ENCODE measurements at regions not wholly inside any gene's neighbourhood (a gene's known extent, or its start where the extent isn't known, plus 50 kb on each side); places are given as distances from the start of the nearest gene placed in this dataset.
"Not testable (repeated sequence)": the region's sequence is repeated elsewhere in the genome, so short reads cannot be mapped to it uniquely, and the experiment has no call there.

DNA sequence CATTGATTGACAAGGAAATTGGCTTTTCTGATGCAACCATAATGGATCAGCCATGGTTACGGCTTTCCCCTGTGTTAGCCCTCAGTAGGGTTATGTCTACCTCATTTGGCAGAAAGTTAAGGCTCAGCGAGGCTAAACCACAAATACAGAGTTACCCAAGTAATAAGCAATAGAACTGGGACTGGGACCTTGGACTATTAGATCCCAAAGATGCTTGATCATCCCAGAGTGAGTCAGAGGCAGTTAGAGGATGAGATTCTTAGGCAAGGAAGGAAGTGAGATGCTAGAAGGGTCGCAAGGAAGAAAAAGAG lies 401.4 kb downstream of the TNS3 start:
- DNase-seq: no peak
- H3K36me3 ChIP-seq: no peaks in the 10 kb centered on the region
- H3K9me3 ChIP-seq: no peaks in the 10 kb centered on the region; the same call in 1 of the 2 replicates
- no peak overlapping the region for H3K4me3 ChIP-seq (ENCODE audit: low read depth, low read length)
- peaks cover 5% of the 10 kb centered on the region for H3K27me3 ChIP-seq
- TF ChIP-seq, protein P1, sequence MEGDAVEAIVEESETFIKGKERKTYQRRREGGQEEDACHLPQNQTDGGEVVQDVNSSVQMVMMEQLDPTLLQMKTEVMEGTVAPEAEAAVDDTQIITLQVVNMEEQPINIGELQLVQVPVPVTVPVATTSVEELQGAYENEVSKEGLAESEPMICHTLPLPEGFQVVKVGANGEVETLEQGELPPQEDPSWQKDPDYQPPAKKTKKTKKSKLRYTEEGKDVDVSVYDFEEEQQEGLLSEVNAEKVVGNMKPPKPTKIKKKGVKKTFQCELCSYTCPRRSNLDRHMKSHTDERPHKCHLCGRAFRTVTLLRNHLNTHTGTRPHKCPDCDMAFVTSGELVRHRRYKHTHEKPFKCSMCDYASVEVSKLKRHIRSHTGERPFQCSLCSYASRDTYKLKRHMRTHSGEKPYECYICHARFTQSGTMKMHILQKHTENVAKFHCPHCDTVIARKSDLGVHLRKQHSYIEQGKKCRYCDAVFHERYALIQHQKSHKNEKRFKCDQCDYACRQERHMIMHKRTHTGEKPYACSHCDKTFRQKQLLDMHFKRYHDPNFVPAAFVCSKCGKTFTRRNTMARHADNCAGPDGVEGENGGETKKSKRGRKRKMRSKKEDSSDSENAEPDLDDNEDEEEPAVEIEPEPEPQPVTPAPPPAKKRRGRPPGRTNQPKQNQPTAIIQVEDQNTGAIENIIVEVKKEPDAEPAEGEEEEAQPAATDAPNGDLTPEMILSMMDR (IDR thresholded peaks at IDR 0.05; ENCODE audit: low read depth, low read length): no peak
- H3K4me1 ChIP-seq: no peaks in the 10 kb centered on the region

DNA sequence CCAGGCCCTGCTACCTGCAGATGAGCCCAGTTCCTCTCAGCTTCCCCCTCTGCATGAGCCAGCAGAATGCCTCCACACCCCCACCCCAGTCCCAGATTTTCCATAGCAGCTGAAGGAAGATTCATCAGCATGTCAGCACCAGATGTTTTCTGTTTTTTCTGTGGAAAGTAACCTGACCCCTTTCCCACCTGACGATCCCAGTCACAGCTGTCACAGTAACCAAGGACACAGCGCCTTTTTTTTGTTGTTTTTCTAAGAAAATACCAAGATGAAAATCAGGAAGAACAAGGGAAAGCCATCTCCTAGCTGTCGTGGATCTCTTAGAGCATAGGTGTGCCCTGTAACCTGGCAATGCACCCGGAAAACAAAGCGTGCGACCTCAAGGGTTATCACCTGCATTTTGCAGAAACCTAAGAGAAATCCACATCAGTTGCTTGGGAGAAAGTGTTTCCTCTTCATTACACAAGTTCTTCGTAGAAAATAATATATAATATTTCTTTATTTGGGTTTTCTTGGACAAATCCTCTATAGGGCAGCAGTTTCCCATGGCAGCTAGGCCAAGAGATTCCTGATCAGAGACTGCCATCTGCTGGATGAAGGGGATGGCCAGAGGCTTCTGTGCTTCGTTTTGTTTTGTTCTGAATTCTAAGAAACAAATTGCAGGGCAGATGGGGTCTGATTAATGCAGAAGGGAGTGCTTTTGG lies 401.9 kb downstream of the TNS3 start:
- peak; percentile 50 for DNase-seq
- H3K36me3 ChIP-seq: no peaks in the 10 kb centered on the region
- H3K4me1 ChIP-seq: no peaks in the 10 kb centered on the region
- no peaks in the 10 kb centered on the region; the same call in 1 of the 2 replicates for H3K9me3 ChIP-seq
- H3K27me3 ChIP-seq: peaks cover 5% of the 10 kb centered on the region
- H3K4me3 ChIP-seq (ENCODE audit: low read depth, low read length): no peak overlapping the region
- TF ChIP-seq, protein P1 (IDR thresholded peaks at IDR 0.05; ENCODE audit: low read depth, low read length): peak; percentile 86

GRCh38 chr7:47172602-47173539 lies 409.0 kb downstream of the TNS3 start:
- not testable (repeated sequence) for H3K27me3 ChIP-seq; DNase-seq; H3K36me3 ChIP-seq; H3K9me3 ChIP-seq; H3K4me1 ChIP-seq; H3K4me3 ChIP-seq (ENCODE audit: low read depth, low read length)

- no peaks in the 10 kb centered on the region for H3K27me3 ChIP-seq
- H3K36me3 ChIP-seq: no peaks in the 10 kb centered on the region
- TF ChIP-seq, protein P1 (IDR thresholded peaks at IDR 0.05; ENCODE audit: low read depth, low read length): peak; percentile 37
- H3K4me1 ChIP-seq: no peaks in the 10 kb centered on the region
- H3K9me3 ChIP-seq: no peaks in the 10 kb centered on the region
- DNase-seq: no peak
- H3K4me3 ChIP-seq (ENCODE audit: low read depth, low read length): no peak overlapping the region
Observed at GRCh38 chr7:47170516-47170915, 411.4 kb downstream of the TNS3 start.

DNA sequence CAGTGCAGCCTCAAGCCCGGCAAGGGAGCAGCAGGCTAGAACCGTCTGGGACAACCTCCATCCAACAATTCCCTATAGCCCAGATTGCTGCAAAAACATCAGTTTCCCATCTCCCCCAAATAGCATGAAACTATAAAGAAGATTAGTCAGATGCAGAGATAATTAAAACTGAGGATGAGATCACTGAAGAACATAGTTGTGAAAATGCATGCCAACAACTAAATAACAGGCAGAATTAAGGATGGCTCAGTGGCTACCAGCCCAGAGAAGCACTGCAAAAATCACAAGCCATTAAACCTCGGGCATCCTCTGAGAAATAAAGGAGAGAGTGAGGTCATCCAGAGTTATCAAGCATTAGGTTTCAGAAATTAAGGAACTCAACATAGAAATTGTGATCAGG lies 427.1 kb downstream of the TNS3 start:
- H3K27me3 ChIP-seq: no peaks in the 10 kb centered on the region
- H3K4me1 ChIP-seq: no peaks in the 10 kb centered on the region
- H3K36me3 ChIP-seq: no peaks in the 10 kb centered on the region
- DNase-seq: no peak
- TF ChIP-seq, protein P1 (IDR thresholded peaks at IDR 0.05; ENCODE audit: low read depth, low read length): no peak
- no peak overlapping the region for H3K4me3 ChIP-seq (ENCODE audit: low read depth, low read length)
- H3K9me3 ChIP-seq: no peaks in the 10 kb centered on the region

DNA sequence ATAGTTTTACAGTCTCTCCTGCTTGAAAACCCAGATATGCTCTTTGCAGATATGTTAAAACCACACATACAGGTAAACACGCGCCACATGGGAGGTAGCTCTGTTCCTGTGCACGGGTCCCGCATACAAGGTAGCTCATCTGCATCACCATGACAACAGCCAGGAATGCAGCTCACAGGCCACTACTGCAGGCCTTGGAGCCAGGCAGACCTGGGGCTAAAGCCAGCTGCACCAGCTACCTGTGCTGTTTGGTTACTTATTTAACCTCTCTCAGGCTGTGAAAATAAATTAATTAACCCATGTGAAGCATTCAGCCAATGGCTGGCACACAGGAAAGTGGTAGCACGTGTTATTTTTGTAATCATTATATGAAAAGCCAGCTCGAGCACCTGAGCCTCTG lies 428.3 kb downstream of the TNS3 start:
- DNase-seq: no peak

More for the DNA sequence above, 428.3 kb downstream of the TNS3 start:
- TF ChIP-seq, protein P1 (IDR thresholded peaks at IDR 0.05; ENCODE audit: low read depth, low read length): no peak
- Histone ChIP-seq H3K4me1 (no peaks in the 10 kb centered on the region), H3K9me3 (no peaks in the 10 kb centered on the region), H3K27me3 (no peaks in the 10 kb centered on the region; the same call in 1 of the 2 replicates), H3K4me3 (ENCODE audit: low read depth, low read length) (no peak overlapping the region), H3K36me3 (no peaks in the 10 kb centered on the region)

All from BE2C (cell line).